ENCODE measurements at regions not wholly inside any gene's neighbourhood (a gene's known extent, or its start where the extent isn't known, plus 50 kb on each side); places are given as distances from the start of the nearest gene placed in this dataset.

DNA sequence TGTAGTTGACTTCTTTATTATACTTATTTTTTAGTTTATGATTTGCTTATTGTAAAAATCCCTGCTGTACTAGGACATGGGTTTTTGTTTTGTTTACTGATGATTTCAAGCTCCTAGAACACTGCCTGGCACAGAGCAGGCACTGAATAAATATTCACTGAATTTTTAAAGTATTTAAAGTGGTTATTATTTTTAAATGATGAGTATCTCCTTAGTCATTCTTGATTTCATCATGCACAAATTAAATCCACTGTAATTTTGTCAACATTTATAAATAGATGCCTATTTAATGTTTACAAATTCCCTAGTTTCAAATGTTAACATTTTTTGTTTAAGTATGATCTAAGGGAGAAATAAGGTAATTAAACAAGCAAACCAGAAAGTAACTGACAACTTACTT, 367.9 kb upstream of the SLIT2 start:
- peak; percentile 35 for DNase-seq (ENCODE audit: low read depth)
- Histone ChIP-seq H3K4me1 (ENCODE audit: control insufficient read depth, insufficient read depth, low read length) (peaks cover 4% of the 10 kb centered on the region), H3K27me3 (replicated peaks; ENCODE audit: control insufficient read depth, insufficient read depth, low read length) (no peaks in the 10 kb centered on the region), H3K9ac (ENCODE audit: low read length) (no peak overlapping the region), H3K9me3 (ENCODE audit: control insufficient read depth, low read length) (no peaks in the 10 kb centered on the region), H3K36me3 (ENCODE audit: control insufficient read depth, insufficient read depth, low read length, severe bottlenecking) (no peaks in the 10 kb centered on the region), H3K4me3 (ENCODE audit: low read length) (no peak overlapping the region)

DNA sequence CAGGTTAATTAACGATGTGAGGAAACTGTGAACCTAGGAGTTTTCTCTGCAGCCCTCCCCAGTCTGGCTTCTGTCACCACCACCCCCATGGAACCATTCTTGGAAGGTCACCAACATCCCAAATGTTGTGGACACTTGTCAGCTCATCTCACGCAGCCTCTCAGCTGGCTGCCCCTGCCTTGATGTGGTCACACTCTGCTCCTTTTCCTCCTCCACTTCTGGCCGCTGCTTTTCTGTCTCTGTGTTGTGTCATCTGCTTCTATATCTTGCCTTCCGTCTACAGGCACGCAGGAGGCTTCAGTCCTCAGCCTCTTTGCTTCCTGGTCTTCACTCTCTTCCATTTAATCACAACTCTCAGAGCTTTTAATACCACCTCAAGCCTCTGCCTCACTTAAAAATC, 371.5 kb upstream of the SLIT2 start:
- Histone ChIP-seq H3K27me3 (replicated peaks; ENCODE audit: control insufficient read depth, insufficient read depth, low read length) (no peaks in the 10 kb centered on the region), H3K36me3 (ENCODE audit: control insufficient read depth, insufficient read depth, low read length, severe bottlenecking) (no peaks in the 10 kb centered on the region), H3K4me1 (ENCODE audit: control insufficient read depth, insufficient read depth, low read length) (peaks cover 4% of the 10 kb centered on the region), H3K4me3 (ENCODE audit: low read length) (no peak overlapping the region), H3K9ac (ENCODE audit: low read length) (no peak overlapping the region), H3K9me3 (ENCODE audit: control insufficient read depth, low read length) (no peaks in the 10 kb centered on the region)
- peak; percentile 3 for DNase-seq (ENCODE audit: low read depth)

DNA sequence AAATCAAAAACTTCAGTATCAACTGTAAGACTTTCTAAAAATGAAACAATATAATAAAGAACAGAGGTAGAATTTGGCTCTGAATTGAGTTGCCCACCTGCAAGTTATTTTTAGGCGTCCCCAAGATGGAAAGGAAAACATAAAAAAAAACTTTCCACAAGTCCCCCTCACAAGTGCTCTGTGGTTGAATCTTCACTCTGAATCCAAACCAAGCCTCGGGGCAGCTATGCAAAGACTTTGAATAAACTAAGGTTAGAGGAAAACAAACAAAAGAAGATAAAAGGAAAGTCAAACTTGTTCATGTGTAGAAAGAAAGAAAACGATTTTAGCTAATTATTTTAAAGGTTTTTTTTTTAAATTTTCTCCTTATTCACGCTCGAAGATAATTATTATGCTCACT, 372.4 kb upstream of the SLIT2 start:
- Histone ChIP-seq H3K4me3 (ENCODE audit: low read length) (no peak overlapping the region), H3K9ac (ENCODE audit: low read length) (no peak overlapping the region), H3K4me1 (ENCODE audit: control insufficient read depth, insufficient read depth, low read length) (peaks cover 4% of the 10 kb centered on the region), H3K27me3 (replicated peaks; ENCODE audit: control insufficient read depth, insufficient read depth, low read length) (no peaks in the 10 kb centered on the region), H3K36me3 (ENCODE audit: control insufficient read depth, insufficient read depth, low read length, severe bottlenecking) (no peaks in the 10 kb centered on the region), H3K9me3 (ENCODE audit: control insufficient read depth, low read length) (no peaks in the 10 kb centered on the region)
- DNase-seq (ENCODE audit: low read depth) = peak; percentile 5

DNA sequence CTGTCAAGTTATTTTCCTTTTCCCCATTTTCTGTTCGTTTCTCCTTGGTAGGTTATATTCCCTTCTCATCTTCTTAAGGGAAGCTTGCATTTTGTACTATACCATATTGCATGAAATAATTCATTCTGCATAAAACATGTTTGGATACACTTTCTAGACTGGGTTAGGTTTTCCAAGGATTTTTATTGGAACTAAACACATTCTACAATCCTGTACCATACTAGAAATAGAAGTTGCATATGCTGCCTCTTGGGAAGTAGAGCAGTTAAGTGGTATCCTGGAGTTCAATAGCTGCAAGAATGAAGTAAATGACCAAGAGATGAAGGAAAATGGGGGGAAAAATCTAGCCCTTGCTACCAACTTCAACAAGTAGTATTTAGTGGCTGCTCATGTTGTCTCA, 393.7 kb upstream of the SLIT2 start:
- no peak for DNase-seq (ENCODE audit: low read depth)
- no peaks in the 10 kb centered on the region for H3K27me3 ChIP-seq (replicated peaks; ENCODE audit: control insufficient read depth, insufficient read depth, low read length)
- H3K4me3 ChIP-seq (ENCODE audit: low read length) = no peak overlapping the region
- no peaks in the 10 kb centered on the region for H3K4me1 ChIP-seq (ENCODE audit: control insufficient read depth, insufficient read depth, low read length)
- no peak overlapping the region for H3K9ac ChIP-seq (ENCODE audit: low read length)
- H3K36me3 ChIP-seq (ENCODE audit: control insufficient read depth, insufficient read depth, low read length, severe bottlenecking) = no peaks in the 10 kb centered on the region
- no peaks in the 10 kb centered on the region for H3K9me3 ChIP-seq (ENCODE audit: control insufficient read depth, low read length)

DNA sequence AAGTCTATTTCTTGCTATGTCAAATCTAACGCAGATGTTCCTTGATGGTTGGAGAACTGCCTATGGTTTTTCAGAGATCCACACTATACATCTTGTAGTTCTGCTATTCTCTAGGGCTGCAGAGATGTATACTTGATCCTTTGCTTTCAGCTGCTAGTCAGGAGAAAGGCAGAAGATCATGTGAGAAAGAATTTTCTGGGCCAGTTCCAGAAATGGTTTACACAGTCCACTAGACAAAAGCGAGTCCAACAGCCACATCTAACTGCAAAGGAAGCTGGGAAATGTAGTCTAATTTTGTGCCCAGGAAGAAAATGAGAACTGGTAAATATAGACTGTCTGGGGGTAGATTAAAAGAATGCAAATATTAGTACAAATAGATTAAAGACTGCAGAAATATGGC, 394.3 kb upstream of the SLIT2 start:
- Histone ChIP-seq H3K36me3 (ENCODE audit: control insufficient read depth, insufficient read depth, low read length, severe bottlenecking) (no peaks in the 10 kb centered on the region), H3K9me3 (ENCODE audit: control insufficient read depth, low read length) (no peaks in the 10 kb centered on the region), H3K4me1 (ENCODE audit: control insufficient read depth, insufficient read depth, low read length) (no peaks in the 10 kb centered on the region), H3K27me3 (replicated peaks; ENCODE audit: control insufficient read depth, insufficient read depth, low read length) (no peaks in the 10 kb centered on the region), H3K4me3 (ENCODE audit: low read length) (no peak overlapping the region), H3K9ac (ENCODE audit: low read length) (no peak overlapping the region)
- peak; percentile 2 for DNase-seq (ENCODE audit: low read depth)

DNA sequence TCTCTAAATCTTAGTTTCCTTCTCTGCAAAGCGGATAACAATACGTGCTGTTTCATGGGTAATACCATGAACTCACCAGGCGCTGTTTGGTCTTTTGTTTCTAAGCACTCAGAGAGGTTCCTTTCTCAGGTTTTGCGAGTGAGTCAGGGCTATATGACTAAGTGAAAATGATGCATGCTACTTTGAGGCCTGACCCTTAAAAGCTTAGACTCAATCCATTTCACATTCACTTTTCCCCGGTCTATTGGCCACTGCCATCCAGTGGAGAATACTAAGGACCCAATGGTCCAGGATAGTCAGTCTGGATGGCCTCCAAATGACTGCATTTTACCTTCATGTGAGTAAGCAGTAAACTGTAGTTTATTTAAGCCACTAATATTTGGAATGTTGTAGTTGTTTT, 400.8 kb upstream of the SLIT2 start:
- Histone ChIP-seq H3K27me3 (replicated peaks; ENCODE audit: control insufficient read depth, insufficient read depth, low read length) (no peaks in the 10 kb centered on the region), H3K9ac (ENCODE audit: low read length) (no peak overlapping the region), H3K36me3 (ENCODE audit: control insufficient read depth, insufficient read depth, low read length, severe bottlenecking) (no peaks in the 10 kb centered on the region), H3K4me3 (ENCODE audit: low read length) (no peak overlapping the region), H3K9me3 (ENCODE audit: control insufficient read depth, low read length) (no peaks in the 10 kb centered on the region), H3K4me1 (ENCODE audit: control insufficient read depth, insufficient read depth, low read length) (no peaks in the 10 kb centered on the region)
- peak; percentile 49 for DNase-seq (ENCODE audit: low read depth)

DNA sequence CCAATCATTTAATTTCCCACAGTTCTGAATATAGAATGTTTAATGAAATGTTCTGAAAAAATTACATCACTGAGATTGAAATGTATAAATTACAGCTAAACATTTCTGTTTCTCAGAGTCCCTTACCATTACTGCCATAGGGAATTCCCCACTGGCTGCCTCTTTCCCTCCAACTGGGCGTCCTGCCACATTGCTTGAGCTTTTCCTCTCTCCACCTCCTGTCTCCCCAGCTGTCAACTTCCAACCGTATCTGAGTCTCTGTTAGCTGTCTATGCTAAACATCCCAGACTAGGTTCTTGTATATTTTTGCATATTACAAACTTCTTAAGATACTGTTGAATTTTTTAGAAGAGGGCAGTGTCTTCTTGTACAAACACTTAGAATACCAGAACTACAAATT, 407.3 kb upstream of the SLIT2 start:
- no peaks in the 10 kb centered on the region for H3K27me3 ChIP-seq (replicated peaks; ENCODE audit: control insufficient read depth, insufficient read depth, low read length)
- no peak overlapping the region for H3K4me3 ChIP-seq (ENCODE audit: low read length)
- H3K36me3 ChIP-seq (ENCODE audit: control insufficient read depth, insufficient read depth, low read length, severe bottlenecking) = no peaks in the 10 kb centered on the region
- H3K4me1 ChIP-seq (ENCODE audit: control insufficient read depth, insufficient read depth, low read length) = no peaks in the 10 kb centered on the region
- H3K9me3 ChIP-seq (ENCODE audit: control insufficient read depth, low read length) = no peaks in the 10 kb centered on the region
- DNase-seq (ENCODE audit: low read depth) = peak; percentile 4
- no peak overlapping the region for H3K9ac ChIP-seq (ENCODE audit: low read length)

DNA sequence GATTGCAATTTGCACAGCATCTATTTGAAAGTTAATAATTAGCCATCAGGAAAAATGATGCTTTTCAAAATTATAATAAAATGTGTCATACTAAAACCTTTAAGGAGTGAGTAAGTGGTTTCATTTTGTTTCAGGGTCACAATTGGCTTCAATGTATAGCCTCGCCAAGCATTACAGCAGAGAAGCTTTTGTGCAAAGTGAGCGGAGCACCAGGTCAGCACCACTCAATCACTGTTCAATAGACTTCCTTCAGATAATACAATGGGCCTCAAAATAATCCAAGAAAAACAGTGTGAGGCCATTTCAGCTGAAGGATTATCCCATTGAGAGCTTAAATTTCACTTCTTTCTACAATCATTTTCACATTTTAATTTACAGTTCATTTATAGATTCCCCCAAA, 409.2 kb upstream of the SLIT2 start:
- Histone ChIP-seq H3K4me1 (ENCODE audit: control insufficient read depth, insufficient read depth, low read length) (no peaks in the 10 kb centered on the region), H3K27me3 (replicated peaks; ENCODE audit: control insufficient read depth, insufficient read depth, low read length) (no peaks in the 10 kb centered on the region), H3K9ac (ENCODE audit: low read length) (no peak overlapping the region), H3K36me3 (ENCODE audit: control insufficient read depth, insufficient read depth, low read length, severe bottlenecking) (no peaks in the 10 kb centered on the region), H3K9me3 (ENCODE audit: control insufficient read depth, low read length) (no peaks in the 10 kb centered on the region), H3K4me3 (ENCODE audit: low read length) (no peak overlapping the region)
- no peak for DNase-seq (ENCODE audit: low read depth)

DNA sequence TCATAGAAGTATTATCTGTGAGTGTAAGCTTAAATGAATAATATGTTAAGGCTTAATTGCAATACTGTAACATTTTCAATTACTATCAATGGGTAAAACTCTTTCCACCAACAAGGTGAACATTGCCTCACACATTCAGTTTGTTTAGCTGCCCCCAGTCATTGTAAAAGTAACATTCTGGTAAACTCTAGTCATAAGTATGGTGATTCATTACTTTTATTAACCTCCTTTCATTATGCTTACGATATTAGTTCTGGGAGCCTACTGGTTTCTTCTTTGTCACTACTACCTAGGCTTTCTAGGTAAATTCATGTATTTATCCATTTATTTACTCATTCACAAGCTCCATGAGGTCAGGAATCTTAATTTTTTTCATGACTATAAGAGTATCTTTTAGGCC, 412.8 kb upstream of the SLIT2 start:
- no peaks in the 10 kb centered on the region for H3K36me3 ChIP-seq (ENCODE audit: control insufficient read depth, insufficient read depth, low read length, severe bottlenecking)
- no peaks in the 10 kb centered on the region for H3K27me3 ChIP-seq (replicated peaks; ENCODE audit: control insufficient read depth, insufficient read depth, low read length)
- no peaks in the 10 kb centered on the region for H3K9me3 ChIP-seq (ENCODE audit: control insufficient read depth, low read length)
- H3K4me3 ChIP-seq (ENCODE audit: low read length) = no peak overlapping the region
- DNase-seq (ENCODE audit: low read depth) = no peak
- H3K4me1 ChIP-seq (ENCODE audit: control insufficient read depth, insufficient read depth, low read length) = no peaks in the 10 kb centered on the region
- no peak overlapping the region for H3K9ac ChIP-seq (ENCODE audit: low read length)

DNA sequence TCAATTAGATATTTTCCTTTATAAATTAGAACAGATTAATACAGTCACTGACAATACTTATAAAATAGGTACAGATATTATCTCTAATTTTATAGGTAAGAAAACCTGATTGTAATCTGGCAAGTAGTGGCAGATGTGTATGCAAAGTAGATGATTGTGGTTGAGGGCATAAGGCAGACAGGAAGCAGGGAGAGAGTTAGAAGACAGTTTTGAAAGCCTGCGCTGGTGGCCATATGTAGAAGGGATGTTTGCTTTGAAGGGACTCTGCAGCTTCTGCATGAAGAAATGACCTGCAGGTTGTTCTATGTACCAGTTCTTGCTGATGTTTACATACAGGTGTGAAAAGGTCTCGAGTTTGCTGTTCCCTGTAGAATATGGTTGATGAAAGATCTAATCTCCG, 416.3 kb upstream of the SLIT2 start:
- H3K9ac ChIP-seq (ENCODE audit: low read length) = no peak overlapping the region
- H3K36me3 ChIP-seq (ENCODE audit: control insufficient read depth, insufficient read depth, low read length, severe bottlenecking) = no peaks in the 10 kb centered on the region
- no peaks in the 10 kb centered on the region for H3K9me3 ChIP-seq (ENCODE audit: control insufficient read depth, low read length)
- H3K27me3 ChIP-seq (replicated peaks; ENCODE audit: control insufficient read depth, insufficient read depth, low read length) = no peaks in the 10 kb centered on the region
- H3K4me1 ChIP-seq (ENCODE audit: control insufficient read depth, insufficient read depth, low read length) = peaks cover 14% of the 10 kb centered on the region
- no peak overlapping the region for H3K4me3 ChIP-seq (ENCODE audit: low read length)
- DNase-seq (ENCODE audit: low read depth) = no peak

DNA sequence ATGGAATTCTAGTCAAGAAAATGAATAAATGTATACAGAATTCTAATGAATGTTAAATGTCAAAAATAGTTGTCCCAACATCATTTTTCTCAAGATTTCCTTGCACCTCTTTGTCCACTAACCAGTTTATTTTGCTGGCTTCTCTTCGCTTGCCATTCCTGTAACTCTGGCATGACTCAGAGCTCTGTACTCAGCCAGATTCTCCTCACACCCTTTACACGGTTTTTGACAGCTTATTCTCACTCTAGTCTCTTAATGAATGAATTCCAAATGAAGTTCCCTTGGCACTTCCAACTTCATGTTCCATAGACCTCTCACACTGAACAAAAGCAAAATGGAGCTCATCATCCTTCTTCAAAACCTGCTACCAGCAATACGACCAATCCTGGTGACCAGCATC, 419.3 kb upstream of the SLIT2 start:
- no peaks in the 10 kb centered on the region for H3K36me3 ChIP-seq (ENCODE audit: control insufficient read depth, insufficient read depth, low read length, severe bottlenecking)
- H3K9ac ChIP-seq (ENCODE audit: low read length) = no peak overlapping the region
- no peak for DNase-seq (ENCODE audit: low read depth)
- no peak overlapping the region for H3K4me3 ChIP-seq (ENCODE audit: low read length)
- no peaks in the 10 kb centered on the region for H3K9me3 ChIP-seq (ENCODE audit: control insufficient read depth, low read length)
- peaks cover 14% of the 10 kb centered on the region for H3K4me1 ChIP-seq (ENCODE audit: control insufficient read depth, insufficient read depth, low read length)
- H3K27me3 ChIP-seq (replicated peaks; ENCODE audit: control insufficient read depth, insufficient read depth, low read length) = no peaks in the 10 kb centered on the region

DNA sequence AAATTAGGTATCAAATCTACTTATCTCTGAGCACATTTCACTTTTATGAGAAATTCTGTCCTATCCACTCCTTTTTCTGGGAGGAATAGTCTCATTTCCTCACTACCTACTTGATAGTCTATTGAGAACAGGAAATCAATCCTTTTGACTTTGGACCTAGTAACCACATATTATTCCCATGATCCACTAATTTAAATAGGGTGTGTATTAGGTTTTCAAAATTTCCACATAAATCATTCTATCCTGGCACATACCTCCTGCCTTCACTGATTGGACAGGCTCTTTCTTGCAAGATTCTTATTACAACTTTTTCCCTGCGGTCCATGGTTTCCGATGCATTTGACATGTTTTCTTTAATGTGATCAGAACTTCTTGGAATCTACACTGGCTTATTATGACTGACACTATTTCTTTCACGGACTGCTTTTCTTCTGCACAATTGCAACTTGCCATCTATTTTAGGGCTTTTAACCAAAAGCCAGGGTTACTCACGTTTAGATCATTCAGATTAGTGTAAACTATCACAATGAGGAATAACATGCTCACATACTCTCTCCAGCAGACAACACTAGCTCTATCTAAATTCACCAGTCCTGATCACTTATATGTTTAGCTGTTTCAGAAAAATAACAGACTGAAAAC, 419.9 kb upstream of the SLIT2 start:
- no peak for DNase-seq (ENCODE audit: low read depth)
- no peak overlapping the region for H3K9ac ChIP-seq (ENCODE audit: low read length)
- no peaks in the 10 kb centered on the region for H3K9me3 ChIP-seq (ENCODE audit: control insufficient read depth, low read length)
- no peaks in the 10 kb centered on the region for H3K27me3 ChIP-seq (replicated peaks; ENCODE audit: control insufficient read depth, insufficient read depth, low read length)
- no peak overlapping the region for H3K4me3 ChIP-seq (ENCODE audit: low read length)
- H3K36me3 ChIP-seq (ENCODE audit: control insufficient read depth, insufficient read depth, low read length, severe bottlenecking) = no peaks in the 10 kb centered on the region
- peaks cover 14% of the 10 kb centered on the region for H3K4me1 ChIP-seq (ENCODE audit: control insufficient read depth, insufficient read depth, low read length)
